K562 (cell line): ENCODE measurements at regions not wholly inside any gene's neighbourhood (a gene's known extent, or its start where the extent isn't known, plus 50 kb on each side); places are given as distances from the start of the nearest gene placed in this dataset.

Experiments
- BRD9 ChIP-seq: fragments of 450-650 bp; IDR thresholded peaks from 2 replicates; pipeline ENCODE4 v1.6.1; 2018; ENCODE audit warnings: low read depth; ENCODE audit not compliant: partially characterized antibody
- BRF2 ChIP-seq: IDR thresholded peaks from 3 replicates; pipeline ENCODE4 v1.6.1; 2011; ENCODE audit warnings: borderline replicate concordance, mild to moderate bottlenecking; ENCODE audit not compliant: insufficient read length, insufficient read depth
- DPF2 ChIP-seq: fragments of 450-650 bp; IDR thresholded peaks from 2 replicates; pipeline ENCODE4 v1.6.1; 2016
- JUN ChIP-seq, 2 experiments: sonication (generic) in 1 of 2; formaldehyde crosslinking in 1 of 2; IDR thresholded peaks; 2 replicates each; pipeline versions ENCODE4 v1.6.1 to v1.8.0; 2012 to 2022; ENCODE audit warnings: borderline replicate concordance in 2 of 2, mild to moderate bottlenecking in 2 of 2, improper control_type of control experiment in 1 of 2, low read depth in 1 of 2, low read length in 1 of 2, missing genetic modification reagents in 1 of 2
- KDM4B ChIP-seq, 2 experiments: fragments of 450-650 bp in 1 of 2; sonication (generic) in 1 of 2; IDR thresholded peaks; 2 replicates each; pipeline ENCODE4 v1.6.1; 2016 to 2017; ENCODE audit warnings: borderline replicate concordance in 2 of 2, antibody characterized with exemption in 1 of 2, low read depth in 1 of 2, mild to moderate bottlenecking in 1 of 2
- SLC30A9 ChIP-seq: fragments of 250-450 bp; sonication (Bioruptor Pico); IDR thresholded peaks from 2 replicates; pipeline ENCODE4 v1.8.0; 2022; ENCODE audit warnings: mild to moderate bottlenecking, moderate library complexity
- SMAD3 ChIP-seq: fragments of 450-650 bp; formaldehyde crosslinking; conservative IDR thresholded peaks from 2 replicates; pipeline ENCODE4 v1.4.0; 2020; ENCODE audit warnings: mild to moderate bottlenecking
- SREBF1 ChIP-seq: fragments of 150-350 bp; IDR thresholded peaks from 2 replicates; pipeline ENCODE4 v1.6.1; 2014; ENCODE audit warnings: antibody characterized with exemption, low read depth, low read length, borderline replicate concordance
- TAF9B ChIP-seq: fragments of 450-650 bp; IDR thresholded peaks from 2 replicates; pipeline ENCODE4 v1.6.1; 2018; ENCODE audit warnings: mild to moderate bottlenecking; ENCODE audit not compliant: partially characterized antibody
- THRB ChIP-seq: fragments of 450-650 bp; formaldehyde crosslinking; conservative IDR thresholded peaks from 2 replicates; pipeline ENCODE4 v1.4.0; 2022; ENCODE audit warnings: mild to moderate bottlenecking, missing genetic modification characterization

- TF ChIP-seq BRF2 (no peak), SLC30A9 (CRISPR knock-in tag) (no peak), JUN (IDR thresholded peaks at IDR 0.05; ENCODE audit: borderline replicate concordance, low read depth, low read length) (no peak), JUN (CRISPR knock-in tag; IDR thresholded peaks at IDR 0.05; ENCODE audit: borderline replicate concordance) (no peak), DPF2 (no peak), BRD9 (no peak), TAF9B (no peak), SMAD3 (CRISPR knock-in tag) (no peak), THRB (no peak), SREBF1 (no peak), KDM4B (IDR thresholded peaks at IDR 0.05; ENCODE audit: borderline replicate concordance in 2 of 2, low read depth in 1 of 2) (no peak)
Measured at GRCh38 chr4:53786632-53787031, 195.3 kb upstream of the LNX1 start (continued).
